H1 (cell line): ENCODE measurements at regions not wholly inside any gene's neighbourhood (a gene's known extent, or its start where the extent isn't known, plus 50 kb on each side); places are given as distances from the start of the nearest gene placed in this dataset.

Experiments used
- CTCF ChIA-PET: fragments of 300-600 bp; sonication (Branson Sonifier 250); formaldehyde crosslinking; loops from one replicate; lab custom pipeline; 2021; ENCODE audit not compliant: partially characterized antibody; lab: Charles Lee
- POLR2A ChIA-PET: fragments of 300-600 bp; sonication (Branson Sonifier 250); formaldehyde crosslinking; loops from one replicate; lab custom pipeline; 2021; ENCODE audit warnings: inconsistent platforms; ENCODE audit not compliant: partially characterized antibody; lab: Charles Lee
- DNase-seq, 2 experiments: peaks; one replicate each; pipeline versions ENCODE4 v3.0.0 to v3.0.0-alpha.2; 2010 to 2022; ENCODE audit warnings: low spot score in 2 of 2, low read depth in 1 of 2, mixed read lengths in 1 of 2
- FAIRE-seq: peaks from 2 replicates; lab custom pipeline; 2011; peaks lifted over from hg19 to GRCh38; lab: Jason Lieb, UNC
- H2AFZ ChIP-seq: 2 replicates; pipeline ENCODE4 v1.8.1; 2012; ENCODE audit warnings: low read length, inconsistent platforms
- H2AK5ac ChIP-seq: 2 replicates; pipeline ENCODE4 v1.6.1; 2013; ENCODE audit warnings: low read depth, low read length
- H2BK120ac ChIP-seq: replicated peaks from 2 replicates; pipeline ENCODE3; 2013; ENCODE audit warnings: low read depth, low read length, inconsistent platforms
- H2BK12ac ChIP-seq: 2 replicates; pipeline ENCODE4 v1.6.1; 2013; ENCODE audit warnings: low read depth, low read length
- H2BK15ac ChIP-seq: 2 replicates; pipeline ENCODE4 v1.6.1; 2013; ENCODE audit warnings: low read length
- H2BK20ac ChIP-seq: 2 replicates; pipeline ENCODE4 v1.6.1; 2013; ENCODE audit warnings: low read length
- H2BK5ac ChIP-seq: 2 replicates; pipeline ENCODE4 v1.6.1; 2013; ENCODE audit warnings: low read depth, low read length
- H3K14ac ChIP-seq: 2 replicates; pipeline ENCODE4 v1.6.1; 2013; ENCODE audit warnings: inconsistent platforms; ENCODE audit not compliant: insufficient read length
- H3K18ac ChIP-seq: 2 replicates; pipeline ENCODE4 v1.6.1; 2013; ENCODE audit warnings: low read length; ENCODE audit errors: extremely low read depth
- H3K23ac ChIP-seq: 2 replicates; pipeline ENCODE4 v1.6.1; 2013; ENCODE audit warnings: inconsistent platforms; ENCODE audit not compliant: insufficient read length
- H3K23me2 ChIP-seq: 2 replicates; pipeline ENCODE4 v1.6.1; 2013; ENCODE audit warnings: low read depth, low read length
- H3K27ac ChIP-seq: 2 replicates; pipeline ENCODE4 v1.6.1; 2011; ENCODE audit warnings: low read depth, low read length, inconsistent platforms
- H3K27me3 ChIP-seq, 4 experiments: replicated peaks in 1 of 4; 1 replicate in 1 of 4; 2 replicates in 3 of 4; pipeline versions ENCODE4 v1.6.1 to v1.8.1; 2011 to 2013; ENCODE audit warnings: low read length in 3 of 4, mild to moderate bottlenecking in 3 of 4, inconsistent platforms in 2 of 4, mixed read lengths in 2 of 4, moderate library complexity in 1 of 4; ENCODE audit not compliant: control insufficient read depth in 3 of 4, insufficient read depth in 3 of 4; ENCODE audit errors: extremely low read depth in 1 of 4
- H3K36me3 ChIP-seq, 4 experiments: 2 replicates each; pipeline versions ENCODE4 v1.6.1 to v1.8.1; 2011 to 2013; ENCODE audit warnings: mild to moderate bottlenecking in 4 of 4, low read length in 3 of 4, moderate library complexity in 2 of 4, control low read depth in 1 of 4, inconsistent platforms in 1 of 4; ENCODE audit not compliant: insufficient read depth in 4 of 4, control insufficient read depth in 2 of 4
- H3K4ac ChIP-seq: replicated peaks from 2 replicates; pipeline ENCODE3; 2013; ENCODE audit warnings: low read length, low read depth, mixed read lengths, inconsistent platforms; ENCODE audit not compliant: insufficient read length
- H3K4me1 ChIP-seq, 4 experiments: replicated peaks in 1 of 4; 1 replicate in 1 of 4; 2 replicates in 3 of 4; pipeline versions ENCODE4 v1.6.1 to v1.8.1; 2011 to 2013; ENCODE audit warnings: low read length in 3 of 4, inconsistent platforms in 2 of 4, mixed read lengths in 1 of 4; ENCODE audit not compliant: insufficient read depth in 4 of 4, control insufficient read depth in 3 of 4
- H3K4me2 ChIP-seq, 2 experiments: 2 replicates each; pipeline versions ENCODE4 v1.6.1 to v1.8.1; 2011 to 2013; ENCODE audit warnings: low read depth in 2 of 2, low read length in 2 of 2, control low read depth in 1 of 2, inconsistent platforms in 1 of 2, mild to moderate bottlenecking in 1 of 2; ENCODE audit not compliant: insufficient read depth in 1 of 2
- H3K4me3 ChIP-seq, 4 experiments: fragments of 200-600, 300-600 bp in 1 of 4; sonication (generic), shearing (Covaris generic), sonication (Bioruptor Twin) in 1 of 4; 2 replicates each; pipeline versions ENCODE4 v1.5.1 to v1.8.1; 2011 to 2016; ENCODE audit warnings: low read length in 4 of 4, low read depth in 3 of 4, control low read depth in 2 of 4, inconsistent platforms in 2 of 4, mild to moderate bottlenecking in 2 of 4, mixed read lengths in 1 of 4, moderate library complexity in 1 of 4; ENCODE audit not compliant: insufficient read depth in 2 of 4; ENCODE audit errors: extremely low read depth in 1 of 4
- H3K56ac ChIP-seq: replicated peaks from 2 replicates; pipeline ENCODE3; 2013; ENCODE audit warnings: low read depth, mild to moderate bottlenecking, mixed read lengths, low read length, inconsistent platforms; ENCODE audit not compliant: insufficient read length
- H3K79me1 ChIP-seq: 2 replicates; pipeline ENCODE4 v1.6.1; 2013; ENCODE audit warnings: low read depth, low read length, control low read depth
- H3K79me2 ChIP-seq, 2 experiments: 2 replicates each; pipeline versions ENCODE4 v1.6.1 to v1.8.1; 2012 to 2013; ENCODE audit warnings: low read length in 2 of 2, mild to moderate bottlenecking in 2 of 2, inconsistent platforms in 1 of 2; ENCODE audit not compliant: insufficient read depth in 2 of 2, control insufficient read depth in 1 of 2
- H3K9ac ChIP-seq, 4 experiments: replicated peaks in 1 of 4; 1 replicate in 1 of 4; 2 replicates in 3 of 4; pipeline versions ENCODE4 v1.6.1 to v1.8.1; 2011 to 2013; ENCODE audit warnings: low read depth in 3 of 4, low read length in 3 of 4, control low read depth in 2 of 4, mild to moderate bottlenecking in 2 of 4, moderate library complexity in 2 of 4, inconsistent platforms in 1 of 4; ENCODE audit errors: extremely low read depth in 1 of 4
- H3K9me3 ChIP-seq, 2 experiments: 2 replicates each; pipeline versions ENCODE4 v1.6.1 to v1.8.1; 2012 to 2013; ENCODE audit warnings: mild to moderate bottlenecking in 2 of 2, moderate library complexity in 2 of 2, control low read depth in 1 of 2, inconsistent platforms in 1 of 2, low read depth in 1 of 2, low read length in 1 of 2, mixed read lengths in 1 of 2; ENCODE audit not compliant: insufficient read depth in 2 of 2
- H4K20me1 ChIP-seq, 2 experiments: replicated peaks in 1 of 2; 2 replicates each; pipeline versions ENCODE3 to v1.8.1; 2011 to 2013; ENCODE audit warnings: inconsistent platforms in 2 of 2, low read length in 2 of 2, mild to moderate bottlenecking in 1 of 2; ENCODE audit not compliant: insufficient read depth in 2 of 2, control insufficient read depth in 1 of 2
- H4K5ac ChIP-seq: 2 replicates; pipeline ENCODE4 v1.6.1; 2013; ENCODE audit warnings: low read length, low read depth, mixed read lengths, inconsistent platforms; ENCODE audit not compliant: insufficient read length
- H4K8ac ChIP-seq: 2 replicates; pipeline ENCODE4 v1.8.0; 2013; ENCODE audit warnings: mild to moderate bottlenecking, moderate library complexity, low read length, inconsistent platforms; ENCODE audit not compliant: insufficient read depth; ENCODE audit errors: extremely low read depth
- H4K91ac ChIP-seq: replicated peaks from 2 replicates; pipeline ENCODE3; 2013; ENCODE audit warnings: low read length, mixed read lengths, inconsistent platforms; ENCODE audit not compliant: insufficient read length
- CTBP2 ChIP-seq: IDR thresholded peaks from 2 replicates; pipeline ENCODE4 v1.7.0; 2011; ENCODE audit warnings: borderline replicate concordance, mild to moderate bottlenecking, moderate library complexity, mixed read lengths, low read length; ENCODE audit not compliant: insufficient read depth, insufficient read length
- GTF2F1 ChIP-seq: IDR thresholded peaks from 2 replicates; pipeline ENCODE4 v1.6.1; 2012; ENCODE audit warnings: low read depth, low read length, improper control_type of control experiment, borderline replicate concordance
- SAP30 ChIP-seq: fragments of 300-600 bp; sonication (generic); IDR thresholded peaks from 2 replicates; pipeline ENCODE4 v1.7.1; 2012; ENCODE audit warnings: low read length, moderate library complexity, mild to moderate bottlenecking, inconsistent platforms; ENCODE audit not compliant: insufficient read depth, insufficient replicate concordance
- TAF1 ChIP-seq: IDR thresholded peaks from 2 replicates; pipeline ENCODE4 v1.6.1; 2011; ENCODE audit warnings: mild to moderate bottlenecking, low read depth, low read length
- ZNF274 ChIP-seq: IDR thresholded peaks from 2 replicates; pipeline ENCODE4 v1.7.0; 2012; ENCODE audit warnings: low read length, borderline replicate concordance; ENCODE audit errors: extremely low read depth
- WGBS, 2 experiments: shearing (Covaris generic) in 1 of 2; methylation state at CpG; one replicate each; pipeline versions ENCODE4 v1.1.6 to v1.1.7; 2013 to 2015; ENCODE audit warnings: low lambda C conversion rate in 2 of 2, mixed read lengths in 2 of 2, inconsistent platforms in 1 of 2, low coverage in 1 of 2, missing lambda C conversion rate in 1 of 2; ENCODE audit not compliant: insufficient replicate concordance in 2 of 2, insufficient coverage in 1 of 2, insufficient read length in 1 of 2; ENCODE audit errors: extremely low coverage in 1 of 2, missing lambda C conversion rate in 1 of 2; 5-methylcytosine and 5-hydroxymethylcytosine counted together
- TF ChIP-seq, protein P1 (sequence below): IDR thresholded peaks from 2 replicates; pipeline ENCODE4 v1.6.1; 2011; ENCODE audit warnings: low read depth, mild to moderate bottlenecking, low read length; ENCODE audit not compliant: insufficient read depth

- Histone ChIP-seq H4K20me1 (no peaks in the 10 kb centered on the region), H2AK5ac (no peak overlapping the region), H2BK120ac (no peak overlapping the region), H3K14ac (no peak overlapping the region), H4K8ac (no peak overlapping the region), H3K79me1 (no peaks in the 10 kb centered on the region), H3K4me3 (no peak overlapping the region), H2BK5ac (no peak overlapping the region), H4K91ac (no peak overlapping the region), H3K23ac (no peak overlapping the region), H3K9me3 (no peaks in the 10 kb centered on the region), H3K27me3 (no peaks in the 10 kb centered on the region), H3K4me2 (no peak overlapping the region), H2BK20ac (no peak overlapping the region), H3K56ac (no peak overlapping the region), H3K23me2 (no peaks in the 10 kb centered on the region), H2AFZ (0 out of 2 replicates have a peak overlapping the region, but pooled peaks have one; percentile 63), H4K5ac (no peak overlapping the region), H2BK15ac (no peak overlapping the region), H3K27ac (no peak overlapping the region), H3K9ac (no peak overlapping the region), H3K4me1 (no peaks in the 10 kb centered on the region), H3K4ac (no peak overlapping the region), H3K36me3 (no peaks in the 10 kb centered on the region), H2BK12ac (no peak overlapping the region), H3K79me2 (no peaks in the 10 kb centered on the region), H3K18ac (no peak overlapping the region)
- POLR2A ChIA-PET, result no interaction called here
- CTCF ChIA-PET, result interaction anchor here (0.6 to 0.9 kb wide), 3 partner anchors 12 to 165 kb away, joined by 3 to 4 read pairs (median 3); no protein-coding TSS in a partner anchor
- DNase-seq (no peak), FAIRE-seq (no peak)
- WGBS, 2 experiments, result 65% methylated on average over 3 of the region's 3 CpGs; no CpG with 5 or more reads in 1 of the 2 experiments
- TF ChIP-seq TAF1 (no peak), GTF2F1 (no peak), ZNF274 (no peak), SAP30 (no peak), CTBP2 (no peak)
- TF ChIP-seq, protein P1, sequence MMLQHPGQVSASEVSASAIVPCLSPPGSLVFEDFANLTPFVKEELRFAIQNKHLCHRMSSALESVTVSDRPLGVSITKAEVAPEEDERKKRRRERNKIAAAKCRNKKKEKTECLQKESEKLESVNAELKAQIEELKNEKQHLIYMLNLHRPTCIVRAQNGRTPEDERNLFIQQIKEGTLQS, result no peak
Measured at GRCh38 chr1:87787551-87787950, 458.9 kb downstream of the LMO4 start.
